Astrocyte (in vitro differentiated cells and primary cell): ENCODE measurements at regions not wholly inside any gene's neighbourhood (a gene's known extent, or its start where the extent isn't known, plus 50 kb on each side); places are given as distances from the start of the nearest gene placed in this dataset.

Experiments
- EZH2 ChIP-seq: IDR thresholded peaks from 2 replicates; pipeline ENCODE4 v1.6.1; 2012; ENCODE audit warnings: mild to moderate bottlenecking, low read length, inconsistent platforms; ENCODE audit not compliant: insufficient read depth
- TF ChIP-seq, protein P1 (sequence below): IDR thresholded peaks from 2 replicates; pipeline ENCODE4 v1.5.1; 2011; ENCODE audit warnings: low read depth, mild to moderate bottlenecking, inconsistent platforms, low read length, moderate library complexity; ENCODE audit not compliant: insufficient read depth

DNA sequence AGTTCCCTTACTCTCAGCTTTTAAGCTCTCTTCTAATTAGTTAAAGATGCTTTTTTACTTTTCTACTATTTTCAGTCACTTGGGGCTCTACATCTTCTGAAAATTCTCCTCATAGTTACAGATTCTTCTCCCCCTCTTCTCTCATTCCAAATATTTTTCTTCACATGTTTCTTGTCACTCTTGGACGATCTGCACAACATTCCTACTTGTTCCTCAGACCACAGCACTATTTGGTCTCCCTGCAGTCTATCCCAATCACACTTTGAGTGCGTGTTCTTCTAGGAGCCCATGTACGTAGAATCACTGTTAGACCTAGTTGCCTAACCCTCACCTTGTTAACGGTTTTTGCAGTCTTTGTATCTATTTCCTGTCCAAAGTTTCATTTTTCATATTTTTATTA is 222.5 kb upstream of the SPRY2 start:
- TF ChIP-seq, protein P1, sequence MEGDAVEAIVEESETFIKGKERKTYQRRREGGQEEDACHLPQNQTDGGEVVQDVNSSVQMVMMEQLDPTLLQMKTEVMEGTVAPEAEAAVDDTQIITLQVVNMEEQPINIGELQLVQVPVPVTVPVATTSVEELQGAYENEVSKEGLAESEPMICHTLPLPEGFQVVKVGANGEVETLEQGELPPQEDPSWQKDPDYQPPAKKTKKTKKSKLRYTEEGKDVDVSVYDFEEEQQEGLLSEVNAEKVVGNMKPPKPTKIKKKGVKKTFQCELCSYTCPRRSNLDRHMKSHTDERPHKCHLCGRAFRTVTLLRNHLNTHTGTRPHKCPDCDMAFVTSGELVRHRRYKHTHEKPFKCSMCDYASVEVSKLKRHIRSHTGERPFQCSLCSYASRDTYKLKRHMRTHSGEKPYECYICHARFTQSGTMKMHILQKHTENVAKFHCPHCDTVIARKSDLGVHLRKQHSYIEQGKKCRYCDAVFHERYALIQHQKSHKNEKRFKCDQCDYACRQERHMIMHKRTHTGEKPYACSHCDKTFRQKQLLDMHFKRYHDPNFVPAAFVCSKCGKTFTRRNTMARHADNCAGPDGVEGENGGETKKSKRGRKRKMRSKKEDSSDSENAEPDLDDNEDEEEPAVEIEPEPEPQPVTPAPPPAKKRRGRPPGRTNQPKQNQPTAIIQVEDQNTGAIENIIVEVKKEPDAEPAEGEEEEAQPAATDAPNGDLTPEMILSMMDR, result no peak
- TF ChIP-seq EZH2, result no peak
